NCI-H1417 (cell line): ENCODE measurements at regions not wholly inside any gene's neighbourhood (a gene's known extent, or its start where the extent isn't known, plus 50 kb on each side); places are given as distances from the start of the nearest gene placed in this dataset.
A peak's percentile ranks its signal among the peaks of the same experiment; 100 is the strongest.
"Not testable (repeated sequence)": the region's sequence is repeated elsewhere in the genome, so short reads cannot be mapped to it uniquely, and the experiment has no call there.

Experiments
- DNase-seq, 3 experiments: peaks; one replicate each; lab custom pipeline; 2025; lab: John Stamatoyannopoulos, UW

DNA sequence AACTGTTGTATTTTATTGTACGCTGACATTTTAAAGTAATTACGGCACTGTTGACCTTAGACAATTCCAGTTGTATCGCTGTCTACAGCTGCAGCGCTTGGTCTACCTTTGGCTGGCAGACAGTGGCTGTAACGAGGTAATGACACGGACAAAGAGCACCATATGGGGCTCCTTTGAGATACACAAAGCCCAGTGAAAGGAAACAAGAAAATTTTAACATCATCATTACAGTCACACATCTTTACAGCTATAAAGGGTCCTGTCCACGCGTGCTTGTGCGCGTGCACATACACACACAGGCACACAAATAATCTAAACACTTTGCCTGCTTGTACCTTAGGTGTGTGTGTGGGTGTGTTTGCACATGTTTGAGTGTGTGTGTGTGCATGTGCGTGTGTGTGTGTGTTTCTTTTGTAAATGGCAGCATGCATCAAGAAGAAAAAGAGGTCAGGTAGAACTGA, 946.0 kb downstream of the NR2F1-AS1 start:
- DNase-seq = peak; percentile 26 to 94 (median 80)

DNA sequence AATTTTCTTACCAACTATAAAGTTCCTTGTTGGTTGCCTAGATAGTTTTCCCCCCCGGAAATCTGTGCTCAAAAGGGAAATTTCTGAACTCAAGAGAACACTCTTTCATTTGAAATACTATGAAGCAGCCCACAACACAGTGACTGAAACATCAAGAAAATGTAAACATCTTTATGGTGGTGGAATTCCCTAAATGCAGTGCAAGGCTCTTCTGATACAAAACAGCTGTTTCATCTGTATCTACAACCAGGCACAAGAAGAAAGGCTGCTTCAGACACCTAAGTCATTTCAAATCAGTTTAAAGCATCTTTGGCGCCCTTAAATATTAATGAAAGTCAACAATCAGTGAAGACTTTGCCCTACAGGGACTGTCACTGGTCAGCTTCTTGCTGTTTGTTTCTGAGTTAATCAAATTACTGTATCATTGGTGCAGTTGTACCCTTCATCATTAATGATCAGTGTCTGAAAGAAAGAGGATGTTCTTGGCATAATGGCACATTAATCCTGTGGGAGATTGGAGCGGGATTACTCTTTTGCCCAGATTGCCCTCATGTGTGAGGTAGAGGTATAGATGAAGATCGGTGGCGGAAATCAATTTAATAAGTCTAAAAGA, 947.0 kb downstream of the NR2F1-AS1 start:
- DNase-seq = no peak

DNA sequence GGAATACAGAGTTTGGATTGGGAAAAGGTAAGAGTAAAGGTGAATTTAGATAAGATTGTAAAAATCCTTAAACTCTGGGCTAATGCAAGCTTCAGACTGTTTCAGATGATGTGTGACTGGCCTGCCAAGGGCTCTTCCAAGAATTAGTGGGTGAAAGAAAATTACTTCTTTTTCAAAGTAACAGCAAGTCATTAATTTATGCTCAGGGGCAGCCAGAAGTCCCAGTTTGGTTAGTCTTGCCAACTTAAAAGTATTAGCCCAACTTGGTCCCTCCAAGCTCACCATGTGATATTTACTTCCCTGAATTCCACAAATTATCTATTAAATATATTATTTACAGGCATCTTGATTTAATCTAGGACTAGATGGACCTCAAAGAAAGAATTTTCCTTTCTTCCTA, 947.8 kb downstream of the NR2F1-AS1 start:
- DNase-seq = no peak

DNA sequence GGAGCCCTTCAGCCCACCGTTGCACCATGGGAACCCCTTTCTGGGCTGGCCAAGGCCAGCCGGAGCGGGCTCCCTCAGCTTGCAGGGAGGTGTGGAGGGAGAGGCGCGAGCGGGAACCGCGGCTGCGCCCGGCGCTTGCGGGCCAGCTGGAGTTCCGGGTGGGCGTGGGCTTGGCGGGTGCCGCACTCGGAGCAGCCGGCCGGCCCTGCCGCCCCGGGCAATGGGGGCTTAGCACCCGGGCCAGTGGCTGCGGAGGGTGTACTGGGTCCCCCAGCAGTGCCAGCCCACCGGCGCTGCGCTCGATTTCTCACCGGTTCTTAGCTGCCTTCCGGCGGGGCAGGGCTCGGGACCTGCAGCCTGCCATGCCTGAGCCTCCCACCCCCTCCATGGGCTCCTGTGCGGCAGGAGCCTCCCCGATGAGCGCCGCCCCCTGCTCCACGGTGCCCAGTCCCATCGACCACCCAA, 949.8 kb downstream of the NR2F1-AS1 start:
- not testable (repeated sequence) for DNase-seq

DNA sequence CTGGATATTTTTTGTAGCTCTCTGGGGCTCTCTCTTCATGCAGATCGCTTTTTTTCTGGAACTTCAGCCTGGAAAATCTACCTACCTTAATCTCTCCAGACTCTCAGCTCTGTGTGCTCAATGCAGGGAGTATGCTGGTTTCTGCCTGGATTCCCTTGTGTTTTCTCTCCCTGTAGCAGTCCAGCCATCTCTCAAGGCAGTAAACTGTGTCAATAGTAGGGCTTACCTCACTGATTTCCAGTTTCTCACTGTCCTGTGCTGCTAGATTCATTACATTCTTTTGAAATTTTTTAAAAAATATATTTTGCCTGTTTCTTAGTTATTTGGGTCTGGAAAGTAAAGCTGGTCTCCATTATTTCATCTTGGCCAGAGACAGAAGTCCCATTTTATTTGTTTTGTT, 951.4 kb downstream of the NR2F1-AS1 start:
- DNase-seq = no peak

DNA sequence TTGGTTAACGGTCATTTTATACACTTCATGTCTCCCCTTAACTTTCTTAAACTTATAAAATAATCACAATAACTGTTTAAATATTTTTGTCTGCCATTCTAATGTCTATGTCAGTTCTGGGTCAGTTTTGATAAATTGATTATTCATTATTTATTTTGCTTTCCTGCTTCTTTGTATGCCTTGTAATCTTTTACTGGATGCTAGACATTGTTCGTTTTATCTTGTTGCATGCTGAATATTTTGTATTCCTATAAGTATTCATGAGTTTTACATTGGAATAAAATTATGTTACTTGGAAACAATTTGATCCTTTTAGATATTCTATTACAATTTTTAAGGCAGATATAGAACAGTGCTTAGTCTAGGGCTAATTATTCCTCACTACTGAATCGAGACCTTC, 952.0 kb downstream of the NR2F1-AS1 start:
- DNase-seq = no peak

DNA sequence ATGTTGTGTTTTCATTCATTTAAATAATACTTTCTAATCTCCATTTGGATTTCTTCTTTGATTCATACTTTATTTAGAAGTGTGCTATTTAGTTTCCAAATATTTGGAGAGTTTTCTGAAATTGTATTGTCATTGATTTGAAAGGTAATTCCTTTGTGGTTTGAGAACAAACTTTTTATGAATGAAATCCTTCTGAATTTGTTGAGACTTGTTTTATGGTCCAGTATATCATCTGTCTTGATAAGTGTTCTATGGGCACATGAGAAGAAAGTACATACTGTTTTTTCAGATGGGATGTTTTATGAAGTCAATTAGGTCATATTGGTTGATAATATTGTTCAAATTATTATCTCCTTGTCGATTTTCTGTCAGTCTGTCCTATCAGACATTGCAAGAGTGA, 953.8 kb downstream of the NR2F1-AS1 start:
- no peak for DNase-seq

DNA sequence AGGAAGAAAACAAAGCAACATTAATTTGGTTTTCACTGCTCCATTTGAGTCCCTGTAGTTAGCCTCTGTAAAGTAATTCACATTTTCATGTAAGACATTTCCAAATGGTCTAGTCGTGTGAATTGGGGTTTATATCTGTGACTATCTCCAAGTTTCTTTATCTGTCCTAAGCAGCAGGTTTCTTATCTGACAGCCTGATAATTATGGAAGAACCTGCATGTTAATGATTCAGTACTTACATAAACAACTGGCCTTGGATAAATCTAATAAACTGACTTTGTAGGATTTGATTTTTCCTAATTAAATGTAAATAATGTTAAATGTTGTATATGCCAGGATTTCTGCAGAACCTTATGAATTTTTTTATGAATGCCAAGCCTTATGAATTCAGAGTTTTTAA, 964.9 kb downstream of the NR2F1-AS1 start:
- DNase-seq = no peak

DNA sequence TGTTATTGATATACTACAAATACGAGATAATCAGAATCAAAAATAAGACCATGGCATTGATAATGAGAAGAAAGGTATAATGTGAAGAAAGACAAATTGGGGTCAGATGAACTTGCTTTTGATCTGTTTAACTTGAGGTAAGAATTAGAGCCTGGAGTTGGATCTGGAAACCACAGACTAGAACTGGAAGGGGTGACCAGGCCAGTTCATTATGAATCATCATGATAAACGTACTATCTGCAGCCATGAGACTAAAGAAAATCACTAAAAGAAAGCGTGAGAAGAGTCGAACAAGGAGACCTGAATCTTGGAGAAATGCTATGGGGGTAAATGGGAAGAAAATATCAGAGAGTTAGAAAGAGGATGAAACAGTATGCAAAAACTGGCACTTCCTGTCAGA, 967.5 kb downstream of the NR2F1-AS1 start:
- no peak for DNase-seq

DNA sequence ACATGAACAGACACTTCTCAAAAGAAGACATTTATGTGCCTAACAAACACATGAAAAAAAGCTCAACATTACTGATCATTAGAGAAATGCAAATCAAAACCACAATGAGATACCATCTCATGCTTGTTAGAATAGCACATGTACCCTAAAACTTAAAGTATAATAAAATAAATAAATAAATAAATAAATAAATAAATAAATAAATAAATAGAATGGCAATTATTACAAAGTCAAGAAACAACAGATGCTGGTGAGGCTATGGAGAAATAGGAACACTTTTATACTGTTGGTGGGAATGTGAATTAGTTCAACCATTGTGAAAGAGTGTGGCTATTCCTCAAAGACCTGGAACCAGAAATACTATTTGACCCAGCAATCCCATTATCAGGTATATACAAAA, 970.6 kb downstream of the NR2F1-AS1 start:
- not testable (repeated sequence) for DNase-seq

DNA sequence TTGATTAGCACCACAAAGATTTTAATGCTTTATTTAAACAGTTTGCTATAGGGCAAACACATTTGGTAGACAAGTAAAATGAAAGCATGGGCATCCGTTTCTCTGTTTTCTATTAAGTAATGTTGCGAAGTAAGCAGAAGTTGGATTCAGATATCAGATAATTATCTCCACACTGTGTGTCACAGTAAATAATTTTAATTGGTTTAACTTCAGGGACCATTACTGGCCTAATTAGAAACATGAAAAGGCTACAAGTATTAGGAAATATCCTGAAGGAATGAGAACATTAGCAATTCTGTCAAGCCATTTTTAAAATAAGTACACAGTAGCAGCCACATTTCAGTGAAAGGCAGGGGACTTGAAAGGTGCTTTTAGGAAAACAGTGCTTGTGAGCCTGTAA, 975.4 kb downstream of the NR2F1-AS1 start:
- peak in 1 of 3 experiments; percentile 28 for DNase-seq

DNA sequence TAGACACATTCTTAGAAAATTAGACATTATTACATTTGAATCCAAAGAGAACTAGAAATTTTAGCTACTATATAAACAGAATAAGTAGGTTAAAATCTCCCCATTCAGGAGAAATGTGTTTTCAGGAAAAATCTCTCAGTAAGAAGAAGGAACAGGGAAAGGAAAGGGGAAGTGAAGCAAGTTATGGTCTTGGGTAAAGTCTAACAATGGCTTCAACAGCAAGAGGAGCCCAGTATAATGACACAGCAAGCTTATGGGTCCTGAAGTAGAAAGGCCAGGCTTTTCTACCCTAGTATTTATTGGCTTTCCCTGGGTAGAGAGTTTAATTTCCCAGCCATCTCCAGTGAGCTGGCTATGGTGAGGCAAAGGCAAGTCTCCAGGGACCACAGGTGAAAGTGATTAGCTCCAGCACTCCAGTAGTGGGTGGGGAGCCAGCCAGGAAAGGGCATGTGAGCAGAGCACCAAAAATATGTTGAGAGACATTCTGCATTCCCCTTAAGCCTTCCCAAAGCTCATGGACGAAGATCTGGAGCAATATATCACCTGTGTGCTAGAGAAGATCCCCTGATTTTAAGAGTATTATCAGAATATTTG, 981.7 kb downstream of the NR2F1-AS1 start:
- DNase-seq = peak in 1 of 3 experiments; percentile 5

DNA sequence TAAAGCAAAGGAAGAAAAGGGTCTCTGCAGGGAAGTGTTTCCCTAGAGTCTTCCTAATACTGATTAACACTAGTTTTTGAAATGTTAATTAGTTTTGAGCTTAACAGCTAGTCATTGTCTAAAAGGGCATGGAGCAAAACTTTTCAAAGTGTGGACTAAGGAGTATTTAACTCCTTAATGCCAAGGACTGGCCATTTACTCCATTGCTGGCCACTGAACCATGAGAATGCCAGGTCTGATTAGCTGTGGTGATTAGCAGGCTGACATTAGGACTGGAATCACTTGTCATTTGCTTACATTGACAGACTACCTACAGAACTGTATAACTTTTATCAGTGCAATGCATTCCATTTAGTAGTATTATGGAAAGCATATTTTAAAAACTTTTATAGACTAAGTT, 987.0 kb downstream of the NR2F1-AS1 start:
- DNase-seq = no peak

DNA sequence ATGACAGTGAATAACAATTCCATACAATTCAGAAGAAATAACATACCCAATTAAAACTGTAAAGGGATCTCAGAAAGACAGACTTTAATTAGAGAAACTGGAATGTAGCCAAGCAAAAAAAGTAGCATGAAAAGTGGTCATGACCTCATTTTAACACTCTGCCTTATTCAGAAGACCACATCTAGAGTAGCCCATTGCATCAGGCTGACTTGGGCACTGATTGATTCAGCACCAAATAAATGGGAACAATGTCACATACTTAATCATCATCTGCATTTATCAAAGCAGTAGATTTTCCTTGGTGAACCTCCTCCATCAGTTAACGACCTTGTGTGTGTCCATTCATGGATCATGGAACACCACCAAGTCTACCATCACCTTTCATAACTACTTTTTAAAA, 992.1 kb downstream of the NR2F1-AS1 start:
- no peak for DNase-seq

DNA sequence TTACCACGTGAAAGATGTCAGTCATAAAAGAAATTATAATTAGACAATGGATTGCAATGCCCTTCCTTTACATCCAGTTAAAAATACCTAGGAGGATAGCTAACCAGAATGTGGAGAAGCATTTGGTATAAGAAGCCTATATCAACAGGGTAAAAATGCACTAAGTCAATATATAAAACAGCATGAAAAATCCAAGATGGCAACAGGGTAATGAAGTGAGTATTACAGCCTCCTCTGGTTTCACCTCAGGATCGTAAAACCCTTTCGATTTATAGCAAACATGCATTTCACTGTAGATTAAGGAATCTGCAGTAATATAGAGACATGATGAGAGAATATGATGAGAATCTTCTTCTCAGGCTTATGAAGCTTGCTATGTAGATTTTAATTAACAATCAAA, 999.3 kb downstream of the NR2F1-AS1 start:
- DNase-seq = no peak

DNA sequence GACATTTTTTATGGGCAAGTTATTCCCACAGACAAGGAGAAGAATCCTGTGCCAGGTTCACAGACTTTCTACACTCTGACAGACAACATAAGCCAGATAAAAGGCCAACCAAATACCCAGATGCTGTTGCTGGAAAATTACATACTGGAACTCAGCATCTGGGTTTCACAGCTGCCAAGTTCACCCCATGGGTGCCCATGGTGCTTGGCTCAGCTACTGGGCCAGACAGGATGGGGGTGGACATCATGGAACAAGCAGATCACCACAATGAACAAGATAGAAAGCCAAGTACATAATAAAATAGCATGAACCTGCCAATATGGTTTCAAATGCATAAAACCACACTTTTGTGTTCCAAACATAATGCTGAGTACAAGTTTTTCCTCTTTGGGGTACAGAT, 999.8 kb downstream of the NR2F1-AS1 start:
- DNase-seq = no peak

DNA sequence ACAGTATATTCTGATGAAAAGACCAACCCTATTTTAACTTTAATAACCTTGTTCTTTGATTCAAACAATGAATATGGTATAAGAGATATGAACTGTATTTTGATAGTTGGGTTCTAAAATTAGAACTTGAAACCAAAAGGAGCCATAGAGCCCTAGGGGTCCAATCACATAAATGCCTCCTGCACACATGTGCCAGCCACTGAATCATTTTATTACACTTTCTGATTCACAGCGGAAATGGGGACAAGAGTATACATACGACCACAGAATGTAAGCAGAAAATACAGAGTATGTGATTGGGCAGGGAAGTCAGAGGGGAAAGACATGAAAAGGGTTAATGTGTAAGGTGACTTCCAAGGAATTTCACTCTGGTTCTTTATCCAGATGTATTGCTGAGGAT, 1000.2 kb downstream of the NR2F1-AS1 start:
- no peak for DNase-seq

DNA sequence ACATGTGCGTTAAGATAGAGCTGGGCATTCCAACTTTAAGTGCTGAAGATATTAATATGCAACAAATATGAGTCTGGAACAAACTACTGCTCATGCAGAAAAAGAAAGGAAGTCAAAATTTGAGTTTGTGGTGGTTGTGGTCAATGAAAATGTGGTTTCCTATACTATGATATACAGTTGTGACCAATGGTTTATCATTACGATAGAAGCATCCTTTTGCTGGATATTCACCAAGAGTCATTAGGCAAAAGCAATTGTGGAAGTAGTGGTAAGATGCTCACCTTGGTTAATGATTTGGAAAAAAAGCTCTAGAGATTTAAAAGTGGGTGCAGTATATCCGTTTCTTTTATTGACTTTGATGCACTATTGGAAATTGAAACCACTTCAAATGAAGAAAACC, 1007.0 kb downstream of the NR2F1-AS1 start:
- no peak for DNase-seq

DNA sequence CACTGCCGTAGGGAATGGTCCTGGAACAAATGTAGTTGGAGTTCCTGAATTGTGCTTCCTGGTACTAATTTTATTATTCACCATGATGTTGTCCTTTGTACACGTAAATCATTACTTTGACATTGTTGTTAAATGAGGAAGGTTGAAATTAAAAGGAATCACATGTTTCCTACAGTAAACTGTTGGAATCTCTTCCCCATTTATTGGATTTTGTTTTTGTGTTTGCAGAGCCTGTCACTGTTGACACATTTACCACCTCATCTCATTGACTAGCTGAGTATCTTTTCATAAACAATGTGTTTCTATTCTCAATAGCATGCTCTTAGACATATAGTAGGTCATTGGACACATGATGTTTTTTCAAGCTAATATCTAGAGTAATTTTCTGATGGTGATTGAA, 1012.5 kb downstream of the NR2F1-AS1 start:
- DNase-seq = no peak

DNA sequence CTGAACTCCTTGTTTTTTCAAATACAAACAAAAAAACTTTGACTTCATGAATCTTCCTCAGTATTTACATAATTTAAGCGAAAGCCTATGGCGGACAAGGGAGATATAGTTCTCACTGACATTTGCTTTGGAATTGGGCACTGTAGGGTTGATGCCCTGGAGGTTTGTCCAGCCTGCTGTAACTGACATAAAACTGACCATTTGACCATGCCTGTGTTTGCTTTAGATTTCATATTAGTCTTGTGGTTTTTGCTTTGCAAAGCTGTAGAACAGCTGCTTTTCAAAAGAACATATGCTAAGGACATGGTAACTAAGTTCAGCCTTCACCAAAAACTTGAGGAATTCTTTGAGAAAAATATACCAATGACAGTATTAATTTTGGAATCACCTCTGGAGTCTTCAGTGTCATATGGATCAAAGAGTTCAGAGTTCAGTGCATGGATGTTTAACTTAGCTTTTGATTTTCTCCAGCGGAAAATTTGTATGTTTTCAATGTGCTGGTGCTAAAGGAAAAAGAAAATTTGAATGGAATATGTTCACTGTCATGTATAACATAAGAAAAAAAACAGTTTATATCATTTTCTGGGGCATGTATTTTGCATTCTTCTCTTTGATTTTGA, 1013.1 kb downstream of the NR2F1-AS1 start:
- no peak for DNase-seq

DNA sequence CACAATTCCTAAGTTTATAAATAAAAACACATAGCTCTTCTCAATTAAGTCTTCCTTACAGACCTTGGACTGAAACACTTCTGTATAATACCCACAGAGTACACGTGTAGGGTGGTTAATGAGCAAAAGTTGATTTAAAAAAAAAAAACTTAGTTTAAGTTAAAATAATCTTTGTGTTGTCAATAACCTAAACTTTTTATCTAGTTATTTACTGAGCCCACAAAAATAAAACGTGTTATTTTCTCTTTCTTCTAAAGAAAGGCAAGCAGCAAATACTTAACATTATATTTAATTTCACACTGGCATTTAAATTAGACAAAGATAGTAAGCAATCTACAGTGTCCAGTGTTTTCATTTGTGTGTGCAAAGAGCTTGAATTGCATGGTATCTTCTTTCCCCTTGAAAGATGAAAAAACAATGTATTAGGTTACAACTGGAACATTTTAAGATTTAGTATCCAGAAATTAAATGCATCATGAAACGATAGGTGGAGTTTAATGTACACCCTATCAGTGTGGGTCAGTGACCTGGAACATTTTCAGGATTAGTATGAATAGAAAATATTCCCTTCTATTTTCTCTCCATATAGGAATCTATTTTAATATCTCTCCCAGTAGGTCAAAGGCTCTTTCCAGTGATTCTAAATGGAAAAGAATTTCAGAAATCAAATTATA, 1014.8 kb downstream of the NR2F1-AS1 start:
- no peak for DNase-seq

DNA sequence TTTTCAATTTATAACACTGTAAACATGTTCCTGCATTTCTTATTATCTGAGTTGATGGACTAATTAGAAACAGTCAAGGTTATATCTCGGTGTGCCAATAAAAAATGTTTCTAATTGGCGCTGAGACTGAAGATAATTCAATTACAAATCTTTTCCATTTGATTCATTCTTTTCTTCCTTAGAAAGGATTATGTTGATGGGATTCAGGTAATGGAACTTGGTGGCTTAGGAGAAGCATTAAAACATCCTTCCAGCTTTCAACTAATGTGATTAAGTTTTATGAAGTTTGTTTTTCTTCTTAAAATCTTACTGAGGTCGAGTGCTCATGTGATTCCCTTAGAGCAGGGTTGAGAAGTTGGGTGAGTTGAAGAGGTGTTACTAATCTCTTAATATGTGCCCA, 1015.3 kb downstream of the NR2F1-AS1 start:
- no peak for DNase-seq

DNA sequence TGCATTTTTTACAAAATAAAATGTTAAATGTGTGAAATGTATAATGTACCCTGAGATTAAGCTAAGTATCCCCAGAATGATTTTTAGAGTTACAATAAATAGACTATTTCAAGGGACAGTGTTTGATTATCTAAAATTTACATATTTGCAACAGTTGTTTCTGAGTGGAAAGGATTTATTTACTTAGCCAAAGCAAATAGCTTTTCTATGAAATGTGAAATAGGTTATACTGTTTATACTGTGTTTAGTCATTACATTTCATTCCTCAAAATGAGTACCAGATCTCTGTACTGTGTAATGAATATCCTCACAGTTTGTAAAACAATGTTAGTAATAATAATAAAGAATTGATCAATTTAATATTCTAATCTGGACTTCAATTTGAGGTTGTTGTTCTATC, 1019.0 kb downstream of the NR2F1-AS1 start:
- no peak for DNase-seq
